K562 (cell line): ENCODE measurements at regions not wholly inside any gene's neighbourhood (a gene's known extent, or its start where the extent isn't known, plus 50 kb on each side); places are given as distances from the start of the nearest gene placed in this dataset.

Source experiments
- ATAC-seq: fragments of 200-7000 bp; cut with Tn5 transposase; 3 replicates; pipeline ENCODE4 v1.9.1; 2020; ENCODE audit warnings: moderate library complexity
- BruUV-seq: library from RNA; stranded (reverse); fragments of 400-500 nt; replicated peaks from 2 replicates; lab custom pipeline; 2021; lab: Mats Ljungman, UMichigan
- CTCF ChIA-PET: fragments of 300-600 bp; formaldehyde crosslinking; extraction: SDS; loops from one replicate; lab custom pipeline; 2021; ENCODE audit warnings: low intra/inter-chr PET ratio; lab: Yijun Ruan, JAX
- POLR2A ChIA-PET: fragments of 300-600, 350-650 bp; sonication (Branson Sonifier 250); formaldehyde crosslinking; extraction: SDS; loops from one replicate; lab custom pipeline; 2021; ENCODE audit warnings: antibody characterized with exemption, inconsistent platforms; lab: Yijun Ruan, JAX
- DNase-seq, 4 experiments: peaks; one replicate each; pipeline versions ENCODE4 v3.0.0 to v3.0.0-alpha.2; 2011 to 2018; ENCODE audit warnings: low spot score in 3 of 4, mixed read lengths in 3 of 4; ENCODE audit errors: extremely low read depth in 1 of 4
- FAIRE-seq: peaks from 2 replicates; lab custom pipeline; 2011; peaks lifted over from hg19 to GRCh38; lab: Jason Lieb, UNC
- H2AFZ ChIP-seq: 2 replicates; pipeline ENCODE4 v1.6.0; 2011; ENCODE audit warnings: low read depth, low read length, control low read depth, inconsistent platforms
- H3K27ac ChIP-seq: fragments of 200-600 bp; 3 replicates; pipeline ENCODE4 v1.8.0; 2011; ENCODE audit warnings: low read depth, mild to moderate bottlenecking, control low read depth, inconsistent platforms, low read length, moderate library complexity, mixed read lengths; ENCODE audit errors: extremely low read depth
- H3K27me3 ChIP-seq, 2 experiments: fragments of 300-600 bp in 1 of 2; 2 replicates in 1 of 2; 3 replicates in 1 of 2; pipeline versions ENCODE4 v1.6.0 to v1.8.0; 2011; ENCODE audit warnings: inconsistent platforms in 2 of 2, low read length in 2 of 2, mild to moderate bottlenecking in 1 of 2, mixed read lengths in 1 of 2, moderate library complexity in 1 of 2; ENCODE audit not compliant: control insufficient read depth in 2 of 2, insufficient read depth in 2 of 2
- H3K36me3 ChIP-seq: fragments of 300-600 bp; 3 replicates; pipeline ENCODE4 v1.8.0; 2011; ENCODE audit warnings: mild to moderate bottlenecking, low read length, inconsistent platforms; ENCODE audit not compliant: control insufficient read depth, insufficient read depth
- H3K4me1 ChIP-seq, 2 experiments: fragments of 200-600 bp in 1 of 2; replicated peaks in 1 of 2; 2 replicates in 1 of 2; 3 replicates in 1 of 2; pipeline versions ENCODE4 v1.5.1 to v1.8.0; 2011; ENCODE audit warnings: inconsistent platforms in 2 of 2, low read length in 2 of 2, mild to moderate bottlenecking in 1 of 2, mixed read lengths in 1 of 2, moderate library complexity in 1 of 2; ENCODE audit not compliant: control insufficient read depth in 2 of 2, insufficient read depth in 2 of 2
- H3K4me2 ChIP-seq: 2 replicates; pipeline ENCODE4 v1.6.1; 2011; ENCODE audit warnings: low read length, control low read depth, inconsistent platforms, mixed read lengths; ENCODE audit not compliant: insufficient read depth
- H3K4me3 ChIP-seq: fragments of 200-600 bp; sonication (generic), shearing (Covaris generic); 2 replicates; pipeline ENCODE4 v1.5.1; 2016; ENCODE audit warnings: control low read depth, inconsistent platforms
- H3K79me2 ChIP-seq: fragments of 200-600 bp; 3 replicates; pipeline ENCODE4 v1.8.0; 2011; ENCODE audit warnings: low read length, inconsistent platforms; ENCODE audit not compliant: control insufficient read depth, insufficient read depth
- H3K9ac ChIP-seq, 2 experiments: 2 replicates each; pipeline versions ENCODE4 v1.6.0 to v1.6.1; 2011; ENCODE audit warnings: low read depth in 2 of 2, low read length in 2 of 2, control low read depth in 1 of 2, inconsistent platforms in 1 of 2, mild to moderate bottlenecking in 1 of 2, mixed read lengths in 1 of 2; ENCODE audit not compliant: insufficient read depth in 1 of 2
- H3K9me1 ChIP-seq: one replicate; pipeline ENCODE4 v1.6.0; 2011; ENCODE audit warnings: inconsistent platforms, mild to moderate bottlenecking, low read length, moderate library complexity; ENCODE audit not compliant: control insufficient read depth, insufficient read depth
- H3K9me3 ChIP-seq: replicated peaks from 2 replicates; pipeline ENCODE4 v1.5.1; 2011; ENCODE audit warnings: low read depth, low read length, inconsistent platforms; ENCODE audit not compliant: control insufficient read depth, insufficient read depth
- H4K20me1 ChIP-seq: replicated peaks from 2 replicates; pipeline ENCODE4 v1.6.1; 2011; ENCODE audit warnings: low read length, inconsistent platforms, mixed read lengths; ENCODE audit not compliant: control insufficient read depth, insufficient read depth
- HIVEP1 ChIP-seq: fragments of 250-450 bp; sonication (Bioruptor Pico); IDR thresholded peaks from 2 replicates; pipeline ENCODE4 v1.4.0; 2020; ENCODE audit warnings: mild to moderate bottlenecking
- LCOR ChIP-seq: sonication (generic); formaldehyde crosslinking; IDR thresholded peaks from 2 replicates; pipeline ENCODE4 v1.8.0; 2022; ENCODE audit warnings: mild to moderate bottlenecking, missing genetic modification reagents
- MCM5 ChIP-seq: fragments of 450-650 bp; IDR thresholded peaks from 2 replicates; pipeline ENCODE4 v1.6.1; 2016; ENCODE audit warnings: low read depth
- POLR2H ChIP-seq: IDR thresholded peaks from 2 replicates; pipeline ENCODE4 v1.6.1; 2016; ENCODE audit warnings: missing genetic modification characterization, low read depth, mild to moderate bottlenecking, control low read depth, missing compliant biosample characterization, moderate library complexity
- SAP30 ChIP-seq: fragments of 200-600 bp; sonication (generic); IDR thresholded peaks from 2 replicates; pipeline ENCODE4 v1.6.1; 2012; ENCODE audit warnings: borderline replicate concordance, low read depth, mild to moderate bottlenecking, moderate library complexity, low read length, control low read depth, inconsistent platforms; ENCODE audit not compliant: insufficient read depth, poor library complexity, severe bottlenecking
- SPI1 ChIP-seq: IDR thresholded peaks from 2 replicates; pipeline ENCODE4 v1.6.1; 2011; ENCODE audit warnings: low read depth, low read length, control low read depth, borderline replicate concordance
- ZNF165 ChIP-seq: fragments of 250-450 bp; sonication (Bioruptor Pico); IDR thresholded peaks from 2 replicates; pipeline ENCODE4 v1.4.0; 2020; ENCODE audit warnings: borderline replicate concordance
- WGBS: fragments of 100-300 bp; shearing (Covaris generic); methylation state at CpG from one replicate; pipeline ENCODE4 v1.1.6; 2016; ENCODE audit warnings: low coverage, mixed read lengths; ENCODE audit not compliant: insufficient coverage; ENCODE audit errors: missing lambda C conversion rate; 5-methylcytosine and 5-hydroxymethylcytosine counted together
- in situ Hi-C: fragments of 300-500 bp; cut with MboI; formaldehyde crosslinking; loops from 4 replicates; pipeline ENCODE4 v1.15.0; 2018; ENCODE audit warnings: inconsistent platforms, mixed read lengths
- intact Hi-C: fragments of 100-400 bp; cut with micrococcal nuclease; formaldehyde crosslinking; loops from 2 replicates; pipeline ENCODE4 v1.14.2; 2022
- TF ChIP-seq, protein P1 (sequence below): sonication (generic); IDR thresholded peaks from 2 replicates; pipeline ENCODE4 v1.6.1; 2016

DNA sequence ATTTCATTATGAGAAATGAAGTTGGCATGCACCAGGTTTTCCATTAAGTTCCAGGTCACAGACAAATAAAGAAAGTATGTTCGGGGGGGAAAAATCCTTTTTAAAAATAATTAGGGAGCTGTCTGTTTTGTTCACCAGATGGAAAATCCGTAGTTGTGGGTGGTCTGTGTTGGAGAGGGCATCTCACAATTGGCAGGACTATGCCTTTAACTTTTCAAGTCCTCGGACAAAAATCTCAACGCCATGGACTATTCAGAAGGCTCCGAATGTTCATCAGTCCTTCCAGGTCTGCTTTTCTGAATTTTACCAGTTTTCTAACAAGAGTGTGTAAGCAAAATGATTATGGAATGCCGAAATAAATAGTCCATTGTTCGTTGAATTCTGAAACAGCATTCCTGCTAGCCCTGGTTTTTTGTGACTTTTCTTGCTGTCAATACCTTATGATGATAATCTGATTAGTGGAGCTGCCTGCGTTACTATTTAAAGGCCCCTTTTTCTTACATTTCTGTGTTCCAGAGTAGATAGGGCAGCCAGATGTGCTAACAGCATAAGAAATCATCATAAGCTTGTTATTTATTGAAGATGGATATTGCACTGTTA, 146.9 kb downstream of the TM9SF2 start:
- Histone ChIP-seq H3K27ac (no peak overlapping the region), H3K27me3 (peaks cover 0 to 5% of the 10 kb centered on the region in 2 experiments; a peak in 1 of 5 replicates), H3K9ac (no peak overlapping the region), H3K9me1 (no peaks in the 10 kb centered on the region), H3K36me3 (no peaks in the 10 kb centered on the region), H3K4me3 (no peak overlapping the region), H2AFZ (no peak overlapping the region), H3K79me2 (no peaks in the 10 kb centered on the region), H4K20me1 (peaks cover 12% of the 10 kb centered on the region), H3K4me1 (no peaks in the 10 kb centered on the region), H3K9me3 (no peaks in the 10 kb centered on the region), H3K4me2 (no peak overlapping the region)
- FAIRE-seq (no peak), DNase-seq (no peak), ATAC-seq (no peak)
- ChIA-PET CTCF (no interaction called here), POLR2A (interaction anchor here (0.5 kb wide), 1 partner anchor 527 kb away, joined by 4 read pairs; no protein-coding TSS in a partner anchor)
- in situ Hi-C loops (no loop called here), intact Hi-C loops (no loop called here)
- BruUV-seq: no TSS peak
- WGBS: 6% methylated on average over 8 of the region's 8 CpGs
- TF ChIP-seq SPI1: no peak
- TF ChIP-seq, protein P1, sequence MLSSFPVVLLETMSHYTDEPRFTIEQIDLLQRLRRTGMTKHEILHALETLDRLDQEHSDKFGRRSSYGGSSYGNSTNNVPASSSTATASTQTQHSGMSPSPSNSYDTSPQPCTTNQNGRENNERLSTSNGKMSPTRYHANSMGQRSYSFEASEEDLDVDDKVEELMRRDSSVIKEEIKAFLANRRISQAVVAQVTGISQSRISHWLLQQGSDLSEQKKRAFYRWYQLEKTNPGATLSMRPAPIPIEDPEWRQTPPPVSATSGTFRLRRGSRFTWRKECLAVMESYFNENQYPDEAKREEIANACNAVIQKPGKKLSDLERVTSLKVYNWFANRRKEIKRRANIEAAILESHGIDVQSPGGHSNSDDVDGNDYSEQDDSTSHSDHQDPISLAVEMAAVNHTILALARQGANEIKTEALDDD: no peak
- no peak for TF ChIP-seq MCM5
- no peak for TF ChIP-seq ZNF165 (CRISPR knock-in tag)
- TF ChIP-seq HIVEP1 (CRISPR knock-in tag): no peak
- no peak for TF ChIP-seq SAP30
- no peak for TF ChIP-seq POLR2H (tag)
- no peak for TF ChIP-seq LCOR
